Calu3 (cell line): ENCODE measurements at regions not wholly inside any gene's neighbourhood (a gene's known extent, or its start where the extent isn't known, plus 50 kb on each side); places are given as distances from the start of the nearest gene placed in this dataset.

ENCODE experiments used
- BruUV-seq: library from RNA; stranded (reverse); fragments of 400-500 nt; replicated peaks from 2 replicates; lab custom pipeline; 2021; lab: Mats Ljungman, UMichigan
- CTCF ChIA-PET: fragments of 300-600 bp; sonication (Branson Sonifier 250); formaldehyde crosslinking; loops from one replicate; lab custom pipeline; 2022; ENCODE audit warnings: antibody characterized with exemption; lab: Charles Lee
- DNase-seq: peaks from one replicate; pipeline ENCODE4 v3.0.0; 2022
- H3K27ac Mint-ChIP-seq: one replicate; pipeline ENCODE4 v1.8.0; 2022; ENCODE audit warnings: mixed read lengths; ENCODE audit not compliant: unreplicated experiment
- H3K27me3 Mint-ChIP-seq: one replicate; pipeline ENCODE4 v1.8.0; 2022; ENCODE audit warnings: mixed read lengths; ENCODE audit not compliant: unreplicated experiment
- H3K36me3 Mint-ChIP-seq: one replicate; pipeline ENCODE4 v1.8.0; 2022; ENCODE audit warnings: mild to moderate bottlenecking, moderate library complexity, mixed read lengths; ENCODE audit not compliant: insufficient read depth, unreplicated experiment
- H3K4me1 Mint-ChIP-seq: one replicate; pipeline ENCODE4 v1.8.0; 2022; ENCODE audit warnings: mild to moderate bottlenecking, low read depth, mixed read lengths; ENCODE audit not compliant: unreplicated experiment
- H3K4me3 Mint-ChIP-seq: one replicate; pipeline ENCODE4 v1.8.0; 2022; ENCODE audit warnings: mild to moderate bottlenecking, low read depth, moderate library complexity, mixed read lengths; ENCODE audit not compliant: unreplicated experiment
- H3K9me3 Mint-ChIP-seq: one replicate; pipeline ENCODE4 v1.8.0; 2022; ENCODE audit warnings: low read depth, mixed read lengths; ENCODE audit not compliant: unreplicated experiment
- intact Hi-C: fragments of 100-400 bp; cut with micrococcal nuclease; formaldehyde crosslinking; loops from one replicate; pipeline ENCODE4 v1.10.0; 2022; ENCODE audit not compliant: unreplicated experiment
- TF ChIP-seq, protein P1 (sequence below): fragments of 200-600 bp; IDR thresholded peaks from one replicate; pipeline ENCODE4 v1.8.0; 2022; ENCODE audit warnings: antibody characterized with exemption; ENCODE audit not compliant: unreplicated experiment

DNA sequence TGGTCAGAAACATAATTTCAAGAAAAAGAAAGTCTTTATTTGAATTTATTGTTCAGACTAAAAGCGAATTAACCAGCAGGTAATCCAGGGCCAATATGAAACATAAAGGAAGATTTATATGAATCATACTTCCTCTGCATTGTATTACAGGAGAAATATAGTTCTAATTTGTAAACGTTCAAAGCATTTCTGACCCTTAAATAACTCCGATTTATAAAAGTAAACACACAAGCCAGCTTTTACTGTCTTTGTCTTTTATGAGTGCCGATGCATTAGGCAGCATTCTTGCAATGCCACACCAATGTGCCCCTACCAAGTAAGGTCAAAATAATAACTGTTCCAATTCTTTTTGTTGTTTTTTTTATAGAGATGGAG is 118.8 kb upstream of the RBBP8 start:
- no peak overlapping the region for H3K27ac Mint-ChIP-seq
- H3K4me1 Mint-ChIP-seq, result peaks cover 7% of the 10 kb centered on the region
- H3K36me3 Mint-ChIP-seq, result peaks cover 4% of the 10 kb centered on the region
- no peak for DNase-seq
- no peak overlapping the region for H3K4me3 Mint-ChIP-seq
- TF ChIP-seq, protein P1, sequence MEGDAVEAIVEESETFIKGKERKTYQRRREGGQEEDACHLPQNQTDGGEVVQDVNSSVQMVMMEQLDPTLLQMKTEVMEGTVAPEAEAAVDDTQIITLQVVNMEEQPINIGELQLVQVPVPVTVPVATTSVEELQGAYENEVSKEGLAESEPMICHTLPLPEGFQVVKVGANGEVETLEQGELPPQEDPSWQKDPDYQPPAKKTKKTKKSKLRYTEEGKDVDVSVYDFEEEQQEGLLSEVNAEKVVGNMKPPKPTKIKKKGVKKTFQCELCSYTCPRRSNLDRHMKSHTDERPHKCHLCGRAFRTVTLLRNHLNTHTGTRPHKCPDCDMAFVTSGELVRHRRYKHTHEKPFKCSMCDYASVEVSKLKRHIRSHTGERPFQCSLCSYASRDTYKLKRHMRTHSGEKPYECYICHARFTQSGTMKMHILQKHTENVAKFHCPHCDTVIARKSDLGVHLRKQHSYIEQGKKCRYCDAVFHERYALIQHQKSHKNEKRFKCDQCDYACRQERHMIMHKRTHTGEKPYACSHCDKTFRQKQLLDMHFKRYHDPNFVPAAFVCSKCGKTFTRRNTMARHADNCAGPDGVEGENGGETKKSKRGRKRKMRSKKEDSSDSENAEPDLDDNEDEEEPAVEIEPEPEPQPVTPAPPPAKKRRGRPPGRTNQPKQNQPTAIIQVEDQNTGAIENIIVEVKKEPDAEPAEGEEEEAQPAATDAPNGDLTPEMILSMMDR, result no peak
- CTCF ChIA-PET, result interaction anchor here (0.5 to 1.6 kb wide), 5 partner anchors 13 to 514 kb away, joined by 3 to 21 read pairs (median 3); no protein-coding TSS in a partner anchor
- peaks cover 13% of the 10 kb centered on the region for H3K27me3 Mint-ChIP-seq
- intact Hi-C loops, result loop anchor here (10.0 kb wide), 1 partner anchor 590 kb away; no protein-coding TSS in a partner anchor
- BruUV-seq, result no TSS peak
- H3K9me3 Mint-ChIP-seq, result no peaks in the 10 kb centered on the region

DNA sequence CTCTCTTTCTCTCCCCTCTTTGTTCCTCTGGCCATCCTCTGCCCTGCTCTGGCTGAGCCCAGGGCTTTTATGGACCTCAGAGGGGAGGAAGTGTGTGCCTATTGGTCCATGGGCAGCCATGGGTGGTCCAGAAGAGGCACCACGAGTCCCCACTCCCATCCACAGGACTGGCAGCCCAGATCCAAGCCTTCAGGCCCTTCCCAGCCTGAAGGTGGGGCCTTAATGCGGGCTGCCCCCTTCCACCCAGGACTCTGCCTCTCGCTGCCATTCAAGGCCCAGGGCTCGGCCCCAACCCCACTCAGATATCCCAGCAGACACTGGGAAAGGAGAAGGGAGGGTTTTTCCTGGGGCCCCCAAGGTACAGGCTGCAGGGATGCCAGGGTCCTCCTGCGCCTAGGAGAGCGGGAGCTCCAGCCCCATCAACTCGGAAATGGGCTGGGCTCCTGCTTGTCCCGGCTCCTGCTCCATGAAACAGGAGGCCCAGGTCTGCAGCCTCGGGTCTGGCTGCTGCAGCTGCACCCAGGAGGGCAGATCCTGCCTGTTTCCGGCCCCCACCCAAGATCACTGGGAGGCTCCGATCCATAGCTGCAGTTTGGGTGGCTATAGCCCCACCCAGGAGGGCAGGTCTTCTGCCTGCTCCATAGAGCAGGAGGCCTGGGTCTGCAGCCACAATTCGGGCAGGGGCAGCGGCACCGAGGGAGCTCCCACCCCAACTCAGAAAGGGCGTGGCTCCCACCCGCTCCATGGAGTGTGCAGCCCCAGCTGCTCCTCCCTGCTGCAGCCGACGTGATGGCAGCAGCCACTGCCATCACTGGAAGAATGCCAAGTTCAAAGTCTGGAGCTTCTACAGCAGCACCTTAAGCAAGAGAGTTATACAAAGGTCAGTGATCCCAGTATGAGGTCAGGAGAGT is 116.6 kb upstream of the RBBP8 start:
- Mint-ChIP-seq H3K4me1 (peaks cover 7% of the 10 kb centered on the region), H3K9me3 (no peaks in the 10 kb centered on the region), H3K4me3 (no peak overlapping the region), H3K27me3 (peaks cover 10% of the 10 kb centered on the region), H3K27ac (no peak overlapping the region), H3K36me3 (peaks cover 4% of the 10 kb centered on the region)
- TF ChIP-seq, protein P1, result no peak
- no peak for DNase-seq
- CTCF ChIA-PET, result interaction anchor here (0.8 to 1.2 kb wide), 6 partner anchors 18 to 167 kb away, joined by 3 to 6 read pairs (median 3); no protein-coding TSS in a partner anchor
- intact Hi-C loops, result loop anchor here (10.0 kb wide), 1 partner anchor 588 kb away; no protein-coding TSS in a partner anchor
- no TSS peak for BruUV-seq

DNA sequence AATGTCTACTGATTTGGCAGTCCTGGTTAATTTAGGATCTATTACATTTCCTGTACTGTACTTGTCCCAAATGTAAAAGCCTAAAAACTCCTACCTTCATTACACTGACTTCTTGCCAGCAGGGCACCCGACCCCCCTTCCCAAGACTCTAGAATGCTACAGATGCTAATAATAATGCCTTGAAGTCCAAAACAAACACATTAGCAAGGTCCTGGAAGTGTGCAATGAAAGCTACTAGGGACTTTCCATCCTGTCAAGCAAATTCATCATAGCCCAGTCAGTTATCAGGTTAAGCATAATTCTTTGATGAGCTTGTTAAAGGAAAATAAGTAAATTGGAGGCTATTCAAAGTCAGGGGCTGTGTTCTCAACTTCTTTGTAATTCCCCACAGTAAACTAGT is 115.3 kb upstream of the RBBP8 start:
- Mint-ChIP-seq H3K4me1 (peaks cover 7% of the 10 kb centered on the region), H3K9me3 (no peaks in the 10 kb centered on the region), H3K4me3 (no peak overlapping the region), H3K27me3 (no peaks in the 10 kb centered on the region), H3K27ac (no peak overlapping the region), H3K36me3 (peaks cover 4% of the 10 kb centered on the region)
- CTCF ChIA-PET, result interaction anchor here (0.6 to 0.7 kb wide), 2 partner anchors 115 to 843 kb away, joined by 3 read pairs; partner anchors contain the start of gene RBBP8
- intact Hi-C loops, result loop anchor here (10.0 kb wide), 1 partner anchor 587 kb away; no protein-coding TSS in a partner anchor
- TF ChIP-seq, protein P1, result no peak
- DNase-seq, result no peak
- BruUV-seq, result no TSS peak

DNA sequence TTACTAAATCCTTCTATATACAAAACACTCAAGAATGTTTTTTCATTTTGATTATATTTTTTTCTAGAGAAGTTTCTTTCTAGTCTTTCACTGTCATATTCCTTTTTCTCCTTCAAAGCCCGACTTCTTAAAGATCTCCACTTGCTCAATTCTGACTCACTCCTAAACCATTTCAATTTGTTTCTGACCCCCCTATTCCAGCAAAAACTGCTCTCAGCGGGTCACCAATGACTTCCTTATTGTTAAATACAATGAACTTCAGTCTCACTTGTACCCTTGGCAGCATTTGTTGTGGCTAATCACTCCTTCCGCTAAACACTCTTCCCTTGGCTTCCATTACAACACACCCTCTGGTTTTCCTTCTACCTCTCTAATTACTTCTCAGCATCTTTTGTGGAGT is 111.1 kb upstream of the RBBP8 start:
- Mint-ChIP-seq H3K36me3 (no peaks in the 10 kb centered on the region), H3K27me3 (no peaks in the 10 kb centered on the region), H3K4me3 (no peak overlapping the region), H3K4me1 (peaks cover 2% of the 10 kb centered on the region), H3K9me3 (no peaks in the 10 kb centered on the region), H3K27ac (no peak overlapping the region)
- TF ChIP-seq, protein P1, result no peak
- CTCF ChIA-PET, result no interaction called here
- intact Hi-C loops, result no loop called here
- DNase-seq, result peak; percentile 37
- BruUV-seq, result no TSS peak
